ENCODE measurements at regions not wholly inside any gene's neighbourhood (a gene's known extent, or its start where the extent isn't known, plus 50 kb on each side); places are given as distances from the start of the nearest gene placed in this dataset.

DNA sequence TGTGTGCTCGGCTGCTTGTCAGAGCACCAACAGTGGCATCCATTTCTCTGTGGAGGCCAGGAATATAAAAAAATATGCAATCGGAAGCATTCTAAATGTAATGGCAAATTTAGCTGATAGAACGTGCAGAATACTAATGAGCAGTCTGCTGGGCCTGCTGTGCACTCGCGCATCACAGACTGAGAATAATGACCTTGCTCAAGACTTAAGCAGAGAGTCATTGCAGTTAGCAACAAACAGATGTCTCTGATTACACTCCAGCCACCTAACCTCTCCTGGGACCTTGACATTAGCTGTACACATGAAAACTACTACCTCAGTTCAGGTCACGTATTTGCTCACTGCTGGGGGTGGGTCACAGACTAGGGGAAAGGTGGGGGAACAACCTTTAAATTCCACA lies 269.2 kb upstream of the DAAM1 start:
- TF ChIP-seq, protein P1, sequence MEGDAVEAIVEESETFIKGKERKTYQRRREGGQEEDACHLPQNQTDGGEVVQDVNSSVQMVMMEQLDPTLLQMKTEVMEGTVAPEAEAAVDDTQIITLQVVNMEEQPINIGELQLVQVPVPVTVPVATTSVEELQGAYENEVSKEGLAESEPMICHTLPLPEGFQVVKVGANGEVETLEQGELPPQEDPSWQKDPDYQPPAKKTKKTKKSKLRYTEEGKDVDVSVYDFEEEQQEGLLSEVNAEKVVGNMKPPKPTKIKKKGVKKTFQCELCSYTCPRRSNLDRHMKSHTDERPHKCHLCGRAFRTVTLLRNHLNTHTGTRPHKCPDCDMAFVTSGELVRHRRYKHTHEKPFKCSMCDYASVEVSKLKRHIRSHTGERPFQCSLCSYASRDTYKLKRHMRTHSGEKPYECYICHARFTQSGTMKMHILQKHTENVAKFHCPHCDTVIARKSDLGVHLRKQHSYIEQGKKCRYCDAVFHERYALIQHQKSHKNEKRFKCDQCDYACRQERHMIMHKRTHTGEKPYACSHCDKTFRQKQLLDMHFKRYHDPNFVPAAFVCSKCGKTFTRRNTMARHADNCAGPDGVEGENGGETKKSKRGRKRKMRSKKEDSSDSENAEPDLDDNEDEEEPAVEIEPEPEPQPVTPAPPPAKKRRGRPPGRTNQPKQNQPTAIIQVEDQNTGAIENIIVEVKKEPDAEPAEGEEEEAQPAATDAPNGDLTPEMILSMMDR (IDR thresholded peaks at IDR 0.05): no peak
- TF ChIP-seq POLR2AphosphoS5 (IDR thresholded peaks at IDR 0.05): no peak
- TF ChIP-seq POLR2A (IDR thresholded peaks at IDR 0.05): no peak

Measured in prostate gland (tissue), 2 donors.